ENCODE measurements at regions not wholly inside any gene's neighbourhood (a gene's known extent, or its start where the extent isn't known, plus 50 kb on each side); places are given as distances from the start of the nearest gene placed in this dataset.
"Not testable (repeated sequence)": the region's sequence is repeated elsewhere in the genome, so short reads cannot be mapped to it uniquely, and the experiment has no call there.

GRCh38 chr6:102773636-102774035 is 1380.1 kb downstream of the GRIK2 start:
- DNase-seq (ENCODE audit: low read depth in 2 of 2): no peak

GRCh38 chr6:102766963-102767362 is 1373.5 kb downstream of the GRIK2 start:
- DNase-seq (ENCODE audit: low read depth in 2 of 2): no peak

GRCh38 chr6:102764317-102764716 is 1370.8 kb downstream of the GRIK2 start:
- DNase-seq (ENCODE audit: low read depth in 2 of 2): no peak

- DNase-seq (ENCODE audit: low read depth in 2 of 2): no peak
These were observed 1370.4 kb downstream of the GRIK2 start for GRCh38 chr6:102763891-102764290.

GRCh38 chr6:102761872-102762271 is 1368.4 kb downstream of the GRIK2 start:
- DNase-seq (ENCODE audit: low read depth in 2 of 2): no peak

GRCh38 chr6:102759415-102759814 is 1365.9 kb downstream of the GRIK2 start:
- DNase-seq (ENCODE audit: low read depth in 2 of 2): no peak

GRCh38 chr6:102758536-102758935 is 1365.0 kb downstream of the GRIK2 start:
- DNase-seq (ENCODE audit: low read depth in 2 of 2): not testable (repeated sequence)

- no peak for DNase-seq (ENCODE audit: low read depth in 2 of 2)
These were observed 1355.9 kb downstream of the GRIK2 start for GRCh38 chr6:102749210-102749971.

- DNase-seq (ENCODE audit: low read depth in 2 of 2): no peak
These were observed 1353.4 kb downstream of the GRIK2 start for GRCh38 chr6:102746941-102747340.

- no peak for DNase-seq (ENCODE audit: low read depth in 2 of 2)
These were observed 1349.3 kb downstream of the GRIK2 start for GRCh38 chr6:102742754-102743356.

GRCh38 chr6:102742028-102742427 is 1348.5 kb downstream of the GRIK2 start:
- no peak for DNase-seq (ENCODE audit: low read depth in 2 of 2)

GRCh38 chr6:102736941-102737368 is 1343.4 kb downstream of the GRIK2 start:
- DNase-seq (ENCODE audit: low read depth in 2 of 2): no peak

- DNase-seq (ENCODE audit: low read depth in 2 of 2): no peak
These were observed 1339.4 kb downstream of the GRIK2 start for GRCh38 chr6:102732898-102733297.

- not testable (repeated sequence) for DNase-seq (ENCODE audit: low read depth in 2 of 2)
These were observed 1328.6 kb downstream of the GRIK2 start for GRCh38 chr6:102722086-102722485.

GRCh38 chr6:102717737-102718456 is 1324.4 kb downstream of the GRIK2 start:
- no peak for DNase-seq (ENCODE audit: low read depth in 2 of 2)

- no peak for DNase-seq (ENCODE audit: low read depth in 2 of 2)
These were observed 1323.7 kb downstream of the GRIK2 start for GRCh38 chr6:102717252-102717651.

GRCh38 chr6:102701019-102701418 is 1307.5 kb downstream of the GRIK2 start:
- DNase-seq (ENCODE audit: low read depth in 2 of 2): no peak

GRCh38 chr6:102686461-102686860 is 1293.0 kb downstream of the GRIK2 start:
- DNase-seq (ENCODE audit: low read depth in 2 of 2): no peak

GRCh38 chr6:102680413-102680812 is 1286.9 kb downstream of the GRIK2 start:
- no peak for DNase-seq (ENCODE audit: low read depth in 2 of 2)

GRCh38 chr6:102679865-102680264 is 1286.4 kb downstream of the GRIK2 start:
- no peak for DNase-seq (ENCODE audit: low read depth in 2 of 2)

GRCh38 chr6:102677225-102677624 is 1283.7 kb downstream of the GRIK2 start:
- no peak for DNase-seq (ENCODE audit: low read depth in 2 of 2)

GRCh38 chr6:102670735-102671134 is 1277.2 kb downstream of the GRIK2 start:
- no peak for DNase-seq (ENCODE audit: low read depth in 2 of 2)

- no peak for DNase-seq (ENCODE audit: low read depth in 2 of 2)
These were observed 1269.3 kb downstream of the GRIK2 start for GRCh38 chr6:102662851-102663250.

Measured in activated CD4-positive, alpha-beta T cell treated with anti-CD3 and anti-CD28 coated beads for 24 hours (primary cell).